ENCODE measurements at regions not wholly inside any gene's neighbourhood (a gene's known extent, or its start where the extent isn't known, plus 50 kb on each side); places are given as distances from the start of the nearest gene placed in this dataset.

- no peak for TF ChIP-seq POLR2A (IDR thresholded peaks at IDR 0.05)
- no peak for TF ChIP-seq CTCF (IDR thresholded peaks at IDR 0.05)
Measured at GRCh38 chr3:35028157-35028556, 611.2 kb upstream of the ARPP21 start.
